ENCODE measurements at regions not wholly inside any gene's neighbourhood (a gene's known extent, or its start where the extent isn't known, plus 50 kb on each side); places are given as distances from the start of the nearest gene placed in this dataset.

- in situ Hi-C loops (cut with MboI) (no loop called here), intact Hi-C loops (cut with micrococcal nuclease; ENCODE audit: unreplicated experiment) (no loop called here)
- no peak for FAIRE-seq
- CTCF ChIA-PET: interaction anchor here (1.2 kb wide), 1 partner anchor 78 kb away, joined by 3 read pairs; no protein-coding TSS in a partner anchor
- no peak overlapping the region for H3K27ac ChIP-seq (ENCODE audit: control insufficient read depth, insufficient read depth)
- no peak for TF ChIP-seq FOS (IDR thresholded peaks at IDR 0.05; ENCODE audit: borderline replicate concordance, extremely low read depth, insufficient read length)
- TF ChIP-seq GABPA (IDR thresholded peaks at IDR 0.05; ENCODE audit: low read depth): no peak
- TF ChIP-seq POLR2AphosphoS2 (IDR thresholded peaks at IDR 0.05; ENCODE audit: low read depth, low read length): no peak
- TF ChIP-seq ZBTB4 (CRISPR knock-in tag; IDR thresholded peaks at IDR 0.05): no peak
- TF ChIP-seq YY1 (IDR thresholded peaks at IDR 0.05; ENCODE audit: low read depth, low read length): no peak
- no peak overlapping the region for H2AFZ ChIP-seq (ENCODE audit: control insufficient read depth, low read depth, low read length)
- 39% methylated on average over 3 of the region's 3 CpGs for WGBS (ENCODE audit: insufficient coverage, insufficient replicate concordance, low lambda C conversion rate, missing lambda C conversion rate)
- no peaks in the 10 kb centered on the region for H4K20me1 ChIP-seq (ENCODE audit: control insufficient read depth, insufficient read depth)
- no peaks in the 10 kb centered on the region for H3K4me1 ChIP-seq (ENCODE audit: control insufficient read depth, insufficient read depth, low read length)
- RAD21 ChIA-PET (ENCODE audit: unreplicated experiment): no interaction called here
- no TSS peak for BruUV-seq (replicated peaks)
- SMC1A ChIA-PET (ENCODE audit: uncharacterized antibody, unreplicated experiment): no interaction called here
- POLR2A ChIA-PET: no interaction called here
- no peak for DNase-seq (ENCODE audit: low read depth, low spot score)
- H3K4me2 ChIP-seq (ENCODE audit: control insufficient read depth, insufficient read depth): no peak overlapping the region
- no peak overlapping the region for H3K9ac ChIP-seq (ENCODE audit: control insufficient read depth, insufficient read depth, low read length)
- H3K27me3 ChIP-seq (replicated peaks in 1 of 2; ENCODE audit: control insufficient read depth in 2 of 2, insufficient read depth in 2 of 2, low read length in 1 of 2): peaks cover 0 to 2% of the 10 kb centered on the region in 2 experiments; a peak in 1 of 4 replicates
- H3K79me2 ChIP-seq (ENCODE audit: control insufficient read depth, insufficient read depth, low read length): no peaks in the 10 kb centered on the region
- no peak for ATAC-seq
- no peaks in the 10 kb centered on the region for H3K36me3 ChIP-seq (ENCODE audit: control insufficient read depth in 2 of 2, insufficient read depth in 2 of 2, low read length in 1 of 2)
- H3K4me3 ChIP-seq: no peak overlapping the region
- H3K9me3 ChIP-seq (replicated peaks; ENCODE audit: control insufficient read depth, insufficient read depth, low read length): no peaks in the 10 kb centered on the region
These were observed 351.9 kb downstream of the ETS1 start for GRCh38 chr11:128235426-128235825.

Measured in GM12878 (cell line).